A673 (cell line): ENCODE measurements at regions not wholly inside any gene's neighbourhood (a gene's known extent, or its start where the extent isn't known, plus 50 kb on each side); places are given as distances from the start of the nearest gene placed in this dataset.

Experiments
- BruUV-seq: library from RNA; stranded (reverse); fragments of 400-500 nt; replicated peaks from 2 replicates; lab custom pipeline; 2021; lab: Mats Ljungman, UMichigan
- CTCF ChIA-PET: fragments of 300-600 bp; sonication (Branson Sonifier 250); formaldehyde crosslinking; loops from one replicate; lab custom pipeline; 2022; ENCODE audit warnings: antibody characterized with exemption; lab: Charles Lee
- POLR2A ChIA-PET: fragments of 300-600 bp; sonication (Branson Sonifier 250); formaldehyde crosslinking; loops from one replicate; lab custom pipeline; 2022; ENCODE audit warnings: antibody characterized with exemption; ENCODE audit not compliant: low non-redundant PET; lab: Charles Lee
- DNase-seq: peaks from one replicate; pipeline ENCODE4 v3.0.0-alpha.2; 2015; ENCODE audit warnings: low spot score
- H3K27ac ChIP-seq: fragments of 200-600 bp; sonication (generic); 2 replicates; pipeline ENCODE4 v1.5.1; 2016; ENCODE audit warnings: mixed run types, low read depth, mild to moderate bottlenecking, mixed read lengths, antibody characterized with exemption, low read length; ENCODE audit not compliant: poor library complexity, severe bottlenecking
- H3K27me3 ChIP-seq: fragments of 200-600 bp; sonication (generic); replicated peaks from 2 replicates; pipeline ENCODE4 v1.6.1; 2017; ENCODE audit warnings: mixed run types, low read depth, mild to moderate bottlenecking, mixed read lengths, antibody characterized with exemption, low read length; ENCODE audit not compliant: insufficient read depth, poor library complexity
- H3K36me3 ChIP-seq: fragments of 200-600 bp; sonication (generic); 2 replicates; pipeline ENCODE4 v1.6.1; 2016; ENCODE audit warnings: mixed run types, mild to moderate bottlenecking, mixed read lengths, antibody characterized with exemption, low read length; ENCODE audit not compliant: insufficient read depth, poor library complexity, severe bottlenecking
- H3K4me1 ChIP-seq: fragments of 200-600 bp; sonication (generic); 2 replicates; pipeline ENCODE4 v1.6.1; 2017; ENCODE audit warnings: mixed run types, mild to moderate bottlenecking, mixed read lengths, antibody characterized with exemption, low read length; ENCODE audit not compliant: insufficient read depth, poor library complexity, severe bottlenecking
- H3K4me3 ChIP-seq: fragments of 200-600 bp; sonication (generic); 2 replicates; pipeline ENCODE4 v1.5.1; 2016; ENCODE audit warnings: low read depth, mixed run types, mild to moderate bottlenecking, mixed read lengths, low read length; ENCODE audit not compliant: poor library complexity, severe bottlenecking
- H3K9me3 ChIP-seq: fragments of 200-600 bp; sonication (generic); 2 replicates; pipeline ENCODE4 v1.6.1; 2016; ENCODE audit warnings: mixed run types, low read depth, mild to moderate bottlenecking, mixed read lengths, antibody characterized with exemption, low read length; ENCODE audit not compliant: poor library complexity, severe bottlenecking
- CTCF ChIP-seq: fragments of 300-800, 200-600 bp; sonication (generic); conservative IDR thresholded peaks from 2 replicates; pipeline ENCODE4 v1.5.1; 2017; ENCODE audit warnings: low read depth, mild to moderate bottlenecking, antibody characterized with exemption, low read length, moderate library complexity, mixed read lengths
- EZH2 ChIP-seq: fragments of 200-600 bp; sonication (generic); IDR thresholded peaks from 2 replicates; pipeline ENCODE4 v1.6.1; 2017; ENCODE audit warnings: borderline replicate concordance, low read depth, mild to moderate bottlenecking, mixed read lengths, antibody characterized with exemption, low read length; ENCODE audit not compliant: poor library complexity, severe bottlenecking
- intact Hi-C: fragments of 100-400 bp; cut with micrococcal nuclease; formaldehyde crosslinking; loops from one replicate; pipeline ENCODE4 v1.10.0; 2022; ENCODE audit not compliant: unreplicated experiment

GRCh38 chr7:149570784-149571183 lies 73.2 kb upstream of the ZNF746 start:
- TF ChIP-seq EZH2, result no peak
- no peak for TF ChIP-seq CTCF
- peaks cover 6% of the 10 kb centered on the region for H3K36me3 ChIP-seq
- BruUV-seq, result no TSS peak
- no peaks in the 10 kb centered on the region for H3K4me1 ChIP-seq
- H3K27ac ChIP-seq, result no peak overlapping the region
- intact Hi-C loops, result no loop called here
- no peak for DNase-seq
- H3K9me3 ChIP-seq, result peaks cover 12% of the 10 kb centered on the region
- ChIA-PET CTCF (no interaction called here), POLR2A (no interaction called here)
- H3K27me3 ChIP-seq, result no peaks in the 10 kb centered on the region
- no peak overlapping the region for H3K4me3 ChIP-seq

- Histone ChIP-seq H3K4me3 (no peak overlapping the region), H3K9me3 (peaks cover 12% of the 10 kb centered on the region), H3K27me3 (no peaks in the 10 kb centered on the region), H3K36me3 (peaks cover 6% of the 10 kb centered on the region), H3K4me1 (no peaks in the 10 kb centered on the region), H3K27ac (no peak overlapping the region)
- no peak for DNase-seq
- intact Hi-C loops, result no loop called here
- BruUV-seq, result no TSS peak
- POLR2A ChIA-PET, result no interaction called here
- CTCF ChIA-PET, result no interaction called here
- TF ChIP-seq CTCF (no peak), EZH2 (no peak)
These were observed 72.3 kb upstream of the ZNF746 start for GRCh38 chr7:149569726-149570422.

GRCh38 chr7:149569025-149569725 lies 71.6 kb upstream of the ZNF746 start:
- Histone ChIP-seq H3K9me3 (peaks cover 11% of the 10 kb centered on the region), H3K27ac (no peak overlapping the region), H3K4me3 (no peak overlapping the region), H3K27me3 (no peaks in the 10 kb centered on the region), H3K36me3 (peaks cover 6% of the 10 kb centered on the region), H3K4me1 (no peaks in the 10 kb centered on the region)
- POLR2A ChIA-PET, result no interaction called here
- no TSS peak for BruUV-seq
- no peak for TF ChIP-seq EZH2
- no peak for TF ChIP-seq CTCF
- CTCF ChIA-PET, result no interaction called here
- intact Hi-C loops, result no loop called here
- no peak for DNase-seq
